ENCODE measurements at regions not wholly inside any gene's neighbourhood (a gene's known extent, or its start where the extent isn't known, plus 50 kb on each side); places are given as distances from the start of the nearest gene placed in this dataset.

- TF ChIP-seq EZH2phosphoT487 (IDR thresholded peaks at IDR 0.05; ENCODE audit: low read depth, severe bottlenecking, unreplicated experiment), result no peak
- no peak for TF ChIP-seq CTCF (IDR thresholded peaks at IDR 0.05; ENCODE audit: poor library complexity)
- no peak for TF ChIP-seq EZH2 (IDR thresholded peaks at IDR 0.05; ENCODE audit: borderline replicate concordance)
Measured at GRCh38 chr4:100721077-100721476, 203.3 kb upstream of the EMCN start.
